Testis (tissue), 2 donors: ENCODE measurements at regions not wholly inside any gene's neighbourhood (a gene's known extent, or its start where the extent isn't known, plus 50 kb on each side); places are given as distances from the start of the nearest gene placed in this dataset.
"Not testable (repeated sequence)": the region's sequence is repeated elsewhere in the genome, so short reads cannot be mapped to it uniquely, and the experiment has no call there.

Experiments
- CTCF ChIP-seq, 3 experiments: fragments of 450-650 bp in 2 of 3; fragments of 200-600 bp in 1 of 3; sonication (generic) in 1 of 3; IDR thresholded peaks; one replicate each; pipeline ENCODE4 v1.5.1; 2016 to 2019; ENCODE audit warnings: antibody characterized with exemption in 3 of 3, mild to moderate bottlenecking in 2 of 3, moderate library complexity in 1 of 3
- POLR2A ChIP-seq: fragments of 450-650 bp; IDR thresholded peaks from one replicate; pipeline ENCODE4 v1.6.1; 2017; ENCODE audit warnings: antibody characterized with exemption, mild to moderate bottlenecking, moderate library complexity

GRCh38 chr20:29831508-29831907, 1426.0 kb upstream of the DEFB115 start:
- TF ChIP-seq CTCF (IDR thresholded peaks at IDR 0.05); POLR2A: not testable (repeated sequence)
